HEK293T (cell line): ENCODE measurements at regions not wholly inside any gene's neighbourhood (a gene's known extent, or its start where the extent isn't known, plus 50 kb on each side); places are given as distances from the start of the nearest gene placed in this dataset.

ENCODE experiments used
- CTCF ChIA-PET: fragments of 350-600 bp; formaldehyde crosslinking; extraction: SDS; loops from one replicate; lab custom pipeline; 2021; ENCODE audit warnings: antibody characterized with exemption, inconsistent platforms; lab: Yijun Ruan, JAX
- POLR2A ChIA-PET: fragments of 350-600 bp; formaldehyde crosslinking; extraction: SDS; loops from one replicate; lab custom pipeline; 2020; ENCODE audit warnings: antibody characterized with exemption, inconsistent platforms; lab: Yijun Ruan, JAX
- DNase-seq: peaks from one replicate; pipeline ENCODE4 v3.0.0; 2012; ENCODE audit warnings: mixed read lengths; ENCODE audit errors: extremely low spot score
- ARNT ChIP-seq: fragments of 450-650 bp; IDR thresholded peaks from 2 replicates; pipeline ENCODE4 v1.6.1; 2017; ENCODE audit warnings: mild to moderate bottlenecking
- BHLHE40 ChIP-seq: fragments of 450-650 bp; IDR thresholded peaks from 2 replicates; pipeline ENCODE4 v1.6.1; 2016; ENCODE audit warnings: mild to moderate bottlenecking, moderate library complexity, borderline replicate concordance
- CTBP1 ChIP-seq: fragments of 450-650 bp; IDR thresholded peaks from 2 replicates; pipeline ENCODE4 v1.6.1; 2016; ENCODE audit warnings: borderline replicate concordance
- ELF4 ChIP-seq: fragments of 450-650 bp; IDR thresholded peaks from 2 replicates; pipeline ENCODE4 v1.6.1; 2017; ENCODE audit warnings: antibody characterized with exemption
- FOXA1 ChIP-seq: fragments of 450-650 bp; IDR thresholded peaks from 2 replicates; pipeline ENCODE4 v1.6.1; 2016; ENCODE audit warnings: mild to moderate bottlenecking
- FOXK2 ChIP-seq: fragments of 450-650 bp; IDR thresholded peaks from 2 replicates; pipeline ENCODE4 v1.6.1; 2016; ENCODE audit warnings: mild to moderate bottlenecking
- FOXM1 ChIP-seq: fragments of 450-650 bp; IDR thresholded peaks from 2 replicates; pipeline ENCODE4 v1.6.1; 2017; ENCODE audit warnings: mild to moderate bottlenecking, borderline replicate concordance
- HDGF ChIP-seq: fragments of 450-650 bp; IDR thresholded peaks from 2 replicates; pipeline ENCODE4 v1.6.1; 2017; ENCODE audit warnings: antibody characterized with exemption, borderline replicate concordance
- L3MBTL2 ChIP-seq: fragments of 450-650 bp; conservative IDR thresholded peaks from 2 replicates; pipeline ENCODE4 v1.6.1; 2016; ENCODE audit warnings: mild to moderate bottlenecking
- LEF1 ChIP-seq: fragments of 450-650 bp; IDR thresholded peaks from 2 replicates; pipeline ENCODE4 v1.6.1; 2017; ENCODE audit warnings: mild to moderate bottlenecking, borderline replicate concordance
- NFRKB ChIP-seq: fragments of 450-650 bp; IDR thresholded peaks from 2 replicates; pipeline ENCODE4 v1.6.1; 2016; ENCODE audit warnings: mild to moderate bottlenecking, moderate library complexity
- SP1 ChIP-seq: fragments of 450-650 bp; IDR thresholded peaks from 2 replicates; pipeline ENCODE4 v1.6.1; 2017
- SUZ12 ChIP-seq: fragments of 450-650 bp; IDR thresholded peaks from 2 replicates; pipeline ENCODE4 v1.6.1; 2016; ENCODE audit warnings: mild to moderate bottlenecking
- TARDBP ChIP-seq: fragments of 450-650 bp; IDR thresholded peaks from 2 replicates; pipeline ENCODE4 v1.6.1; 2016
- ZNF384 ChIP-seq: fragments of 450-650 bp; IDR thresholded peaks from 2 replicates; pipeline ENCODE4 v1.6.1; 2016
- TF ChIP-seq, protein P1 (sequence below): fragments of 450-650 bp; IDR thresholded peaks from 2 replicates; pipeline ENCODE4 v1.6.1; 2016

- TF ChIP-seq, protein P1, sequence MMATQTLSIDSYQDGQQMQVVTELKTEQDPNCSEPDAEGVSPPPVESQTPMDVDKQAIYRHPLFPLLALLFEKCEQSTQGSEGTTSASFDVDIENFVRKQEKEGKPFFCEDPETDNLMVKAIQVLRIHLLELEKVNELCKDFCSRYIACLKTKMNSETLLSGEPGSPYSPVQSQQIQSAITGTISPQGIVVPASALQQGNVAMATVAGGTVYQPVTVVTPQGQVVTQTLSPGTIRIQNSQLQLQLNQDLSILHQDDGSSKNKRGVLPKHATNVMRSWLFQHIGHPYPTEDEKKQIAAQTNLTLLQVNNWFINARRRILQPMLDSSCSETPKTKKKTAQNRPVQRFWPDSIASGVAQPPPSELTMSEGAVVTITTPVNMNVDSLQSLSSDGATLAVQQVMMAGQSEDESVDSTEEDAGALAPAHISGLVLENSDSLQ: peak; percentile 80
- TF ChIP-seq TARDBP: no peak
- POLR2A ChIA-PET: interaction anchor here (0.7 to 1.1 kb wide), 3 partner anchors 24 to 293 kb away, joined by 3 to 4 read pairs (median 3); no protein-coding TSS in a partner anchor
- no peak for DNase-seq
These were observed 291.6 kb downstream of the TLE1 start for GRCh38 chr9:81397481-81398381.

GRCh38 chr9:81396528-81396927, 292.8 kb downstream of the TLE1 start:
- no peak for DNase-seq
- CTCF ChIA-PET: no interaction called here

More at GRCh38 chr9:81397481-81398381, 291.6 kb downstream of the TLE1 start:
- CTCF ChIA-PET: interaction anchor here (0.7 kb wide), 2 partner anchors 66 to 1000 kb away, joined by 3 read pairs; no protein-coding TSS in a partner anchor

DNA sequence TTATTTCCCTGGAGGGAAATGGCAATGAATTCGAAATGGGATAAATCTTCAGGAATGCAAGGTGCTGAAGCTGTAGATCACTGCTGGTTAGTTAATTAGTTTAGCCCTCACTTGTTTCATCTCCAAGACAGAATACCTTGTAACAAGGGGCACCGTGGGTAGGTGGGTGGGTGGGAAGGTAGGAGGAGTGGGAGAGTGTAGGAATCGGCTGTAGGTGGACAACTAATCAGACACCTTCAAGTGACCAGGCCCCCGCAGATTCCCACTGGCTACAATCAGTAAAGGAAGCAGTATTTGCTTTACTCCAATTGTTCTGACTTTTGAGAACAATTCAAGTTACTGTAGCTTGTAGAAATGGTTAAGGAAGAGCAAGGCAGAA, 293.7 kb downstream of the TLE1 start:
- ChIA-PET CTCF (no interaction called here), POLR2A (no interaction called here)
- DNase-seq: no peak
- TF ChIP-seq ARNT: no peak
- TF ChIP-seq L3MBTL2: no peak
- TF ChIP-seq CTBP1: no peak
- no peak for TF ChIP-seq SUZ12
- no peak for TF ChIP-seq FOXA1
- no peak for TF ChIP-seq ELF4
- no peak for TF ChIP-seq FOXM1
- no peak for TF ChIP-seq ZNF384
- no peak for TF ChIP-seq NFRKB
- TF ChIP-seq, protein P1: no peak
- no peak for TF ChIP-seq TARDBP
- no peak for TF ChIP-seq BHLHE40
- no peak for TF ChIP-seq HDGF
- TF ChIP-seq SP1: no peak
- TF ChIP-seq FOXK2: no peak
- TF ChIP-seq LEF1: no peak

More at GRCh38 chr9:81396528-81396927, 292.8 kb downstream of the TLE1 start:
- POLR2A ChIA-PET: interaction anchor here (1.1 kb wide), 1 partner anchor 290 kb away, joined by 3 read pairs; no protein-coding TSS in a partner anchor
- TF ChIP-seq TARDBP (no peak), CTBP1 (no peak), SP1 (no peak), FOXA1 (no peak)
- TF ChIP-seq, protein P1: no peak; the same call in 1 of the 2 replicates

DNA sequence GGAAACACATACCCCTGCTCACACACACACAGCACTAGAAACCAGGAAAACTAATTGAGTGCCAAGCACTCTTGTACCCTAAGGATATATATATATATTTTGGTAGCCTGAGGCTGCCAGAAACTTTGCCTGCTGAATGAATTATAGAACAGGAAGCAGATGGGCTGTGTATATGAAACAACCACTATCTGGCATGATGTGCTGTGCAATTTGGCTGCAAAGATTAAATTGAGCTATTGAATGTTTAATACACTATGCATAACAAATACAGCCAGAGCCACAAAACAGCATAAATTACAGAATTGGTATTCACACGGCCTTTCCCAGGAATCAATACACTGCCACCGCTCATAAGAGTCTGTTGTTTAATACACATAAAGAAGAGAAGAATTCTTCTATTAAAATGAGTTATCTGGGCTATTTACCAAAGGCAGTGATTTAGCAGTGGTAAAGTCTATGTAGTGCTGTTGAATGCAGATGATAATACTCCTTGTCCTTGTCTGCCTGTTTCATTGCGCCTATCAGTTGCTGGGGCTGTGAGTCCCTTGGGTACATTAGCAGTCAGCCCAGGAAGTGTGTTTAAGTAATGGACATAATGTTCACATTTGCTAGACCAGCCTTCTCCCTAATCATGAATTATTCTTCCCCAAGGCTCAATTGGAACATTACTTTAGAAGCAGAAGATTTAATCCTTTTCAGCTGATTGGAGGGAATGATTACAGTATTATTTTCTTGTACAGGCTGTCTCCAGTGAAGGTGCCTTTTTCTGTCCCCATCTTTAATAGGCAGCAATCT, 294.3 kb downstream of the TLE1 start:
- no peak for DNase-seq
- POLR2A ChIA-PET: no interaction called here
- TF ChIP-seq SUZ12 (no peak), ARNT (no peak), FOXA1 (no peak)
- TF ChIP-seq, protein P1: peak; percentile 31; the same call in 1 of the 2 replicates
- CTCF ChIA-PET: no interaction called here

DNA sequence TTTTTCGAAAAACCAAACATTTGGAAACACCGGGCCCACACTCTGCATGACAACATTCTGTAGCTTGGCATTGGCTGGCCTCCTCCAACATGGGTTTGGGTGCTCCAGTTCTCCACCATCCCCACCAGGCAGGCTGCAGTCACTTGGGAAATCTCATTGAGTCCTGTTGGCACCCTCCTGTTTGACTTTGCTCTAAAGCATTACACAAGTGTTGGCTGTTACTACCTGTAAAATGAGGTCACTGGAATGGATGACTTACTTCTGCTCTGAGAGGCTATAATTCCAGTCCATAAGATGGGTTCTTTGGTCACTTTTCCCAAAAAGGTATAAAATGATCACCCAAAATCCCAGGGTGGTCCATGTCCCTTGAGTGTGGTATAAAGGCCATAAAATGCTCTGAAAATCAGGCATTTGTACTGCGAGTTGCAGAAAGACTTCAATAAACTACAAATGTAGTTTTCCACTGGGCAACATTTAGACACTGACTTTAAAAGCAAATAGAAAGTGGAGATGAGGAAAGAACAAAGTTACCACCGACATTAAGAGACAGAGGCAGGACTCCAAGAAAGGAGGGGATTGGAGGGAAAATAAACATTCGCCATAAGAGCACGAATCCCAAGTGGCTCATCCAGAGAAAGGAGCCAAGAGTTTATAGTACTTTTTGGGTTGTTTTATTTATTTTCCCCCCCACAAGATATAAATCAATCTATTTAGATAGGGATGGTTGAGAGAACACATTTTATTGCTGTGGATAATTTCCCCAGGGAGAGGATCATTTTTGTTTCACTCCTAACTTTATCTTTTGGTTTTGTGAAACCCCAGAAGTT, 295.1 kb downstream of the TLE1 start:
- ChIA-PET CTCF (no interaction called here), POLR2A (no interaction called here)
- DNase-seq: no peak
- TF ChIP-seq ARNT (no peak), L3MBTL2 (0 out of 2 replicates have a peak, but pooled peaks have one; percentile 25), CTBP1 (0 out of 2 replicates have a peak, but pooled peaks have one; percentile 38), ZNF384 (0 out of 2 replicates have a peak, but pooled peaks have one; percentile 39), HDGF (no peak), LEF1 (no peak)
- TF ChIP-seq, protein P1: peak; percentile 58
